ENCODE measurements at regions not wholly inside any gene's neighbourhood (a gene's known extent, or its start where the extent isn't known, plus 50 kb on each side); places are given as distances from the start of the nearest gene placed in this dataset.

DNA sequence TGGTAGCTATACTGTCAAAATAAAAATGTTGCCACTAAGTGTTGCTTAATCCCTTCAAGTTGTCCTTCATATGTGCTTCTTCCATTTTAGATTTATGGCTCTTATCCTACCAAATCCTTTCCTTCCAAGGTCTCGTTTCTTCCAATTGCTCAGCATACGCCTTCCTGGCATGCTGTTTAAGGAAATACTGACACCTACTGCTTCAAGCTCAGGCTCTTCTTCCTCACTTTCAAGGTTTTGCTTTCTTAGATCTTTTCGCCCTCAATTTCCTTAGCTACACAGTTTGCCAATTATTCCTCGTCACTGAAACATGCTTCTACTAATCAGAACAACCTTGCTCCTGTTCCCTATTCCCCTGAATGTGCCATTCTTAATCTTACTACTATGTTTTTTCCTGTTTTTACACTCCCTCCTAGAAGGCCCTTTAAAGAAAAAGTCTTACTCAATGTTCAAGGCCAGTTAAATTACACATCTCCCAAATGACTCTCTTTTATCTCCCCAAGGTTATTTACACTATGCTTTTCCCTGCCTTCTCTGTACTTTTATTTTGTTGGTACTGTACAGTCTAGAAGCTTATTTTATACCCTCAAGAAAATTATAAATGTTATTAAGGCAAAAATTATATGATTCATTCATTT, 343.1 kb downstream of the MZT1 start:
- Histone ChIP-seq H3K4me3 (no peak overlapping the region), H3K27ac (no peak overlapping the region), H3K9me3 (no peaks in the 10 kb centered on the region), H3K27me3 (no peaks in the 10 kb centered on the region), H3K36me3 (no peaks in the 10 kb centered on the region), H3K4me1 (ENCODE audit: insufficient read depth) (peaks cover 4% of the 10 kb centered on the region)
- TF ChIP-seq, protein P1, sequence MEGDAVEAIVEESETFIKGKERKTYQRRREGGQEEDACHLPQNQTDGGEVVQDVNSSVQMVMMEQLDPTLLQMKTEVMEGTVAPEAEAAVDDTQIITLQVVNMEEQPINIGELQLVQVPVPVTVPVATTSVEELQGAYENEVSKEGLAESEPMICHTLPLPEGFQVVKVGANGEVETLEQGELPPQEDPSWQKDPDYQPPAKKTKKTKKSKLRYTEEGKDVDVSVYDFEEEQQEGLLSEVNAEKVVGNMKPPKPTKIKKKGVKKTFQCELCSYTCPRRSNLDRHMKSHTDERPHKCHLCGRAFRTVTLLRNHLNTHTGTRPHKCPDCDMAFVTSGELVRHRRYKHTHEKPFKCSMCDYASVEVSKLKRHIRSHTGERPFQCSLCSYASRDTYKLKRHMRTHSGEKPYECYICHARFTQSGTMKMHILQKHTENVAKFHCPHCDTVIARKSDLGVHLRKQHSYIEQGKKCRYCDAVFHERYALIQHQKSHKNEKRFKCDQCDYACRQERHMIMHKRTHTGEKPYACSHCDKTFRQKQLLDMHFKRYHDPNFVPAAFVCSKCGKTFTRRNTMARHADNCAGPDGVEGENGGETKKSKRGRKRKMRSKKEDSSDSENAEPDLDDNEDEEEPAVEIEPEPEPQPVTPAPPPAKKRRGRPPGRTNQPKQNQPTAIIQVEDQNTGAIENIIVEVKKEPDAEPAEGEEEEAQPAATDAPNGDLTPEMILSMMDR (IDR thresholded peaks at IDR 0.05) = peak in 1 of 3 donors; percentile 13
- no peak for TF ChIP-seq POLR2A (IDR thresholded peaks at IDR 0.05)
- intact Hi-C loops (cut with DNase I) = no loop called here
- DNase-seq = peak in 1 of 5 donors; percentile 11
- WGBS, 3 donors = 2 to 6% (median 3%) methylated on average over 4 of the region's 4 CpGs

DNA sequence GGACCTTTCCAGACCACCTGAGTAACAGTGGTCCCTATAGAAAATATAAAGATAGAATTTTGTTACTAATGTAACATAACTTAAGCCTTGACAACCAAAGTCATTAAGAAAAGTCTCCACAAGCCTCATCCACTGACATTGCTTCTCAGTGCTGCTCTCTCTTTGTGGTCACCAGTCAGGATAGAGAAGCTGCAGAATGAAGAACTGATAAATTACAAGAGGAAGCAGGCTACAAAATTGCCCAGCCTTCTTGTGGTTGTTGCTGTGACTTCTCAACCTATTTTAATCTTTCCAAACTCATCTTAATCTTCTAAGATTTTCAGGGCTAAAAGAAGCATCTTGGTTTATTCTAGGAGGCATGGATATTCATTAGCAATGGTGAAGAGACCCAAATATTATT, 343.8 kb downstream of the MZT1 start:
- TF ChIP-seq, protein P1 (IDR thresholded peaks at IDR 0.05) = no peak
- no peak for TF ChIP-seq POLR2A (IDR thresholded peaks at IDR 0.05)
- no peak for TF ChIP-seq EP300 (IDR thresholded peaks at IDR 0.05)
- no peaks in the 10 kb centered on the region for H3K27me3 ChIP-seq
- no peak overlapping the region for H3K4me3 ChIP-seq
- DNase-seq = no peak
- H3K27ac ChIP-seq = no peak overlapping the region
- no peaks in the 10 kb centered on the region for H3K36me3 ChIP-seq
- intact Hi-C loops (cut with DNase I) = no loop called here
- peaks cover 4% of the 10 kb centered on the region for H3K4me1 ChIP-seq (ENCODE audit: insufficient read depth)
- H3K9me3 ChIP-seq = no peaks in the 10 kb centered on the region

DNA sequence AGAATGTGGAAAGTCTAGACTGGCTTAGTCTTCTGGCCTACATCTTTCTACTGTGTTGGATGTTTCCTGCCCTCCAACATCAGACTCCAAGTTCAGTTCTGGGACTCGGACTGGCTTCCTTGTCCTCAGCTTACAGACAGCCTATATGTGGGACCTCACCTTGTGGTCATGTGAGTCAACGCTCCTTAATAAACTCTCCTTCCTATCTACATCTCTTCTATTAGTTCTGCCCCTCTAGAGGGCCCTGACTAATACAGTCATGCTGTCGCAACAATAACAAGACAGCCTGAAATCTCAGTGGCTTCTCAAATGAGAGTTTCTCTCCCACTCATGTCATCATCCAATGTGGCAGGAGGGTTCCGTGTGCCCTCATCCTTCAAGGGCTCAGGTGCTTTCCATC, 347.8 kb downstream of the MZT1 start:
- no peak overlapping the region for H3K4me3 ChIP-seq
- 94 to 98% (median 97%) methylated on average over 4 of the region's 4 CpGs for WGBS, 3 donors
- DNase-seq = no peak
- no peak overlapping the region for H3K27ac ChIP-seq
- H3K36me3 ChIP-seq = no peaks in the 10 kb centered on the region
- H3K9me3 ChIP-seq = no peaks in the 10 kb centered on the region
- TF ChIP-seq EP300 (IDR thresholded peaks at IDR 0.05) (no peak), POLR2A (IDR thresholded peaks at IDR 0.05) (no peak)
- TF ChIP-seq, protein P1 (IDR thresholded peaks at IDR 0.05) = no peak
- no peaks in the 10 kb centered on the region for H3K27me3 ChIP-seq
- intact Hi-C loops (cut with DNase I) = no loop called here
- peaks cover 1% of the 10 kb centered on the region for H3K4me1 ChIP-seq (ENCODE audit: insufficient read depth)

DNA sequence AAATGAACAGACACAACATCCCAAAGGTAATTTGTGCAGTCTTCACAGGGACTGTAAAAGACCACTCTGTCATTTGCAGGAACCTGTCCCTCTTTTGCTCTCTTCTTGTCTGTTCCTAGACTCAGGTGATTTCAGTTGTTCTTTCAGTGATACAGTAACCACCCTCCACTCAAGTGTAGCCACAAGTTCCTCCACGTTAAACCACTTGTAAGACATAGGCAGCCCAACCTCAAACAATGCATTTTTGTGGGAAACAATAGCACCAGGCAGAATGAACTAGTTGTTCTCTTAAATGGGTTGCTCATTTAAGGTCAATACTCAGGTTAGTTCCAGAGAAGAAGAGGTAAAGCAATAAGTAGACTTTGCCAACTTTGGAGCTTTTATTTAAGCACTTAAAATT, 359.4 kb downstream of the MZT1 start:
- WGBS, 3 donors = 51 to 67% (median 62%) methylated on average over 1 of the region's 1 CpG
- no peaks in the 10 kb centered on the region for H3K4me1 ChIP-seq (ENCODE audit: insufficient read depth)
- DNase-seq = no peak
- H3K36me3 ChIP-seq = no peaks in the 10 kb centered on the region
- intact Hi-C loops (cut with DNase I) = no loop called here
- TF ChIP-seq POLR2A (IDR thresholded peaks at IDR 0.05) (no peak), EP300 (IDR thresholded peaks at IDR 0.05) (no peak)
- TF ChIP-seq, protein P1 (IDR thresholded peaks at IDR 0.05) = no peak
- no peaks in the 10 kb centered on the region for H3K9me3 ChIP-seq
- H3K4me3 ChIP-seq = no peak overlapping the region
- no peak overlapping the region for H3K27ac ChIP-seq
- no peaks in the 10 kb centered on the region for H3K27me3 ChIP-seq

All from ovary (tissue), 7 donors.